GM12878 (cell line): ENCODE measurements at regions not wholly inside any gene's neighbourhood (a gene's known extent, or its start where the extent isn't known, plus 50 kb on each side); places are given as distances from the start of the nearest gene placed in this dataset.

Experiments used
- ATAC-seq: fragments of 200-7000 bp; cut with Tn5 transposase; 3 replicates; pipeline ENCODE4 v1.9.1; 2020; ENCODE audit warnings: mild to moderate bottlenecking, moderate library complexity
- BruUV-seq: library from RNA; stranded (reverse); fragments of 400-500 nt; replicated peaks from 2 replicates; lab custom pipeline; 2021; lab: Mats Ljungman, UMichigan
- CTCF ChIA-PET: fragments of 300-600 bp; sonication (Branson Sonifier 250); formaldehyde crosslinking; extraction: SDS; loops from one replicate; lab custom pipeline; 2021; ENCODE audit warnings: inconsistent platforms; lab: Yijun Ruan, JAX
- POLR2A ChIA-PET: fragments of 350-600 bp; formaldehyde crosslinking; extraction: SDS; loops from one replicate; lab custom pipeline; 2021; ENCODE audit warnings: inconsistent platforms; lab: Charles Lee
- RAD21 ChIA-PET: fragments of 300-600 bp; sonication (Branson Sonifier 250); formaldehyde crosslinking; loops from one replicate; lab custom pipeline; 2023; ENCODE audit warnings: antibody characterized with exemption; ENCODE audit not compliant: unreplicated experiment; lab: Charles Lee
- SMC1A ChIA-PET: fragments of 300-600 bp; sonication (Branson Sonifier 250); formaldehyde crosslinking; loops from one replicate; lab custom pipeline; 2023; ENCODE audit not compliant: unreplicated experiment, uncharacterized antibody; lab: Charles Lee
- DNase-seq: peaks from one replicate; pipeline ENCODE4 v3.0.0-alpha.2; 2011; ENCODE audit warnings: low read depth, low spot score
- FAIRE-seq: peaks from 3 replicates; lab custom pipeline; 2011; peaks lifted over from hg19 to GRCh38; lab: Jason Lieb, UNC
- H2AFZ ChIP-seq: 2 replicates; pipeline ENCODE4 v1.6.0; 2011; ENCODE audit warnings: low read depth, low read length, control low read depth; ENCODE audit not compliant: control insufficient read depth
- H3K27ac ChIP-seq: 2 replicates; pipeline ENCODE4 v1.5.1; 2011; ENCODE audit warnings: control low read depth; ENCODE audit not compliant: control insufficient read depth, insufficient read depth
- H3K27me3 ChIP-seq, 2 experiments: replicated peaks in 1 of 2; 2 replicates each; pipeline versions ENCODE4 v1.6.0 to v1.6.1; 2011; ENCODE audit warnings: low read length in 1 of 2; ENCODE audit not compliant: control insufficient read depth in 2 of 2, insufficient read depth in 2 of 2
- H3K36me3 ChIP-seq, 2 experiments: 2 replicates each; pipeline ENCODE4 v1.5.1; 2011; ENCODE audit warnings: low read length in 1 of 2; ENCODE audit not compliant: control insufficient read depth in 2 of 2, insufficient read depth in 2 of 2
- H3K4me1 ChIP-seq: 2 replicates; pipeline ENCODE4 v1.6.1; 2011; ENCODE audit warnings: mild to moderate bottlenecking, low read length, moderate library complexity, mixed read lengths; ENCODE audit not compliant: control insufficient read depth, insufficient read depth
- H3K4me2 ChIP-seq: 2 replicates; pipeline ENCODE4 v1.6.0; 2011; ENCODE audit warnings: control low read depth; ENCODE audit not compliant: control insufficient read depth, insufficient read depth
- H3K4me3 ChIP-seq: fragments of 200-600 bp; sonication (generic); 2 replicates; pipeline ENCODE4 v1.5.1; 2016
- H3K79me2 ChIP-seq: 2 replicates; pipeline ENCODE4 v1.6.0; 2011; ENCODE audit warnings: low read length; ENCODE audit not compliant: control insufficient read depth, insufficient read depth
- H3K9ac ChIP-seq: 2 replicates; pipeline ENCODE4 v1.8.0; 2011; ENCODE audit warnings: low read length, control low read depth, mixed read lengths; ENCODE audit not compliant: control insufficient read depth, insufficient read depth
- H3K9me3 ChIP-seq: replicated peaks from 3 replicates; pipeline ENCODE4 v1.5.1; 2011; ENCODE audit warnings: mild to moderate bottlenecking, low read length; ENCODE audit not compliant: control insufficient read depth, insufficient read depth
- H4K20me1 ChIP-seq: 2 replicates; pipeline ENCODE4 v1.6.0; 2011; ENCODE audit not compliant: control insufficient read depth, insufficient read depth
- HDAC2 ChIP-seq: fragments of 200-600 bp; sonication (generic); IDR thresholded peaks from 2 replicates; pipeline ENCODE4 v1.6.1; 2017
- NRF1 ChIP-seq: conservative IDR thresholded peaks from 2 replicates; pipeline ENCODE4 v1.6.1; 2011; ENCODE audit warnings: mild to moderate bottlenecking, low read depth, low read length, improper control_type of control experiment
- POLR2AphosphoS5 ChIP-seq: IDR thresholded peaks from 2 replicates; pipeline ENCODE4 v1.6.1; 2011; ENCODE audit warnings: mild to moderate bottlenecking, low read length, inconsistent platforms
- RELB ChIP-seq: fragments of 450-650 bp; IDR thresholded peaks from 2 replicates; pipeline ENCODE4 v1.6.1; 2017; ENCODE audit warnings: low read depth, mild to moderate bottlenecking, moderate library complexity
- SP1 ChIP-seq: IDR thresholded peaks from one replicate; pipeline ENCODE4 v1.6.1; 2011; ENCODE audit warnings: low read depth, low read length
- SRF ChIP-seq, 2 experiments: IDR thresholded peaks; 2 replicates each; pipeline ENCODE4 v1.6.1; 2011; ENCODE audit warnings: low read depth in 2 of 2, low read length in 2 of 2, mild to moderate bottlenecking in 1 of 2, moderate library complexity in 1 of 2
- WGBS: methylation state at CpG from one replicate; pipeline ENCODE4 v1.1.6; 2016; ENCODE audit warnings: low lambda C conversion rate; ENCODE audit not compliant: insufficient replicate concordance, insufficient coverage; ENCODE audit errors: missing lambda C conversion rate; 5-methylcytosine and 5-hydroxymethylcytosine counted together
- in situ Hi-C: fragments of 300-500 bp; cut with MboI; formaldehyde crosslinking; loops from 9 replicates; pipeline ENCODE4 v1.14.3; 2018; ENCODE audit warnings: mixed read lengths
- intact Hi-C: fragments of 100-400 bp; cut with micrococcal nuclease; formaldehyde crosslinking; loops from one replicate; pipeline ENCODE4 v1.14.2; 2022; ENCODE audit not compliant: unreplicated experiment

GRCh38 chr15:69653306-69653705 is 200.7 kb downstream of the RPLP1 start:
- intact Hi-C loops, result no loop called here
- POLR2A ChIA-PET, result interaction anchor here (1.6 kb wide), 1 partner anchor 10 kb away, joined by 7 read pairs; no protein-coding TSS in a partner anchor
- no peak overlapping the region for H3K9ac ChIP-seq
- no peak overlapping the region for H2AFZ ChIP-seq
- no peak overlapping the region for H3K27ac ChIP-seq
- no peak overlapping the region for H3K4me2 ChIP-seq
- no peak for ATAC-seq
- H3K9me3 ChIP-seq, result no peaks in the 10 kb centered on the region; the same call in 2 of the 3 replicates
- H3K4me3 ChIP-seq, result no peak overlapping the region
- SMC1A ChIA-PET, result interaction anchor here (1.5 kb wide), 2 partner anchors 26 to 77 kb away, joined by 4 to 6 read pairs; no protein-coding TSS in a partner anchor
- no TSS peak for BruUV-seq
- CTCF ChIA-PET, result interaction anchor here (1.5 to 2.3 kb wide), 2 partner anchors 77 to 177 kb away, joined by 5 to 7 read pairs; no protein-coding TSS in a partner anchor
- TF ChIP-seq RELB, result no peak
- no peak for TF ChIP-seq POLR2AphosphoS5
- in situ Hi-C loops, result no loop called here
- H3K4me1 ChIP-seq, result no peaks in the 10 kb centered on the region; the same call in 1 of the 2 replicates
- DNase-seq, result no peak
- 0% methylated on average over 1 of the region's 1 CpG for WGBS
- H4K20me1 ChIP-seq, result no peaks in the 10 kb centered on the region
- H3K79me2 ChIP-seq, result no peaks in the 10 kb centered on the region
- peaks cover 0 to 9% of the 10 kb centered on the region in 2 experiments for H3K27me3 ChIP-seq
- FAIRE-seq, result no peak
- RAD21 ChIA-PET, result interaction anchor here (1.7 kb wide), 1 partner anchor 15 kb away, joined by 10 read pairs; no protein-coding TSS in a partner anchor
- H3K36me3 ChIP-seq, result no peaks in the 10 kb centered on the region

- ChIA-PET POLR2A (interaction anchor here (1.6 kb wide), 1 partner anchor 9 kb away, joined by 7 read pairs; no protein-coding TSS in a partner anchor), CTCF (interaction anchor here (2.3 kb wide), 1 partner anchor 78 kb away, joined by 7 read pairs; no protein-coding TSS in a partner anchor), SMC1A (interaction anchor here (1.5 kb wide), 1 partner anchor 77 kb away, joined by 4 read pairs; no protein-coding TSS in a partner anchor), RAD21 (no interaction called here)
- no peaks in the 10 kb centered on the region for H3K79me2 ChIP-seq
- 24% methylated on average over 2 of the region's 2 CpGs for WGBS
- ATAC-seq (no peak), FAIRE-seq (no peak), DNase-seq (no peak)
- H3K27ac ChIP-seq, result no peak overlapping the region
- in situ Hi-C loops (no loop called here), intact Hi-C loops (no loop called here)
- no peaks in the 10 kb centered on the region for H4K20me1 ChIP-seq
- no peak overlapping the region for H3K9ac ChIP-seq
- no peak overlapping the region for H3K4me2 ChIP-seq
- TF ChIP-seq NRF1, result no peak
- TF ChIP-seq SRF (IDR thresholded peaks at IDR 0.05; ENCODE audit: low read depth in 2 of 2, low read length in 2 of 2), result no peak
- no peak for TF ChIP-seq HDAC2
- no peak for TF ChIP-seq SP1
- no peaks in the 10 kb centered on the region; the same call in 1 of the 2 replicates for H3K4me1 ChIP-seq
- H3K9me3 ChIP-seq, result no peaks in the 10 kb centered on the region; the same call in 2 of the 3 replicates
- H3K4me3 ChIP-seq, result no peak overlapping the region
- no peaks in the 10 kb centered on the region for H3K36me3 ChIP-seq
- BruUV-seq, result no TSS peak
- peaks cover 0 to 9% of the 10 kb centered on the region in 2 experiments for H3K27me3 ChIP-seq
- no peak overlapping the region for H2AFZ ChIP-seq
Observed at GRCh38 chr15:69653846-69654245, 201.2 kb downstream of the RPLP1 start.
